OCI-LY7 (cell line): ENCODE measurements at regions not wholly inside any gene's neighbourhood (a gene's known extent, or its start where the extent isn't known, plus 50 kb on each side); places are given as distances from the start of the nearest gene placed in this dataset.

ENCODE experiments used
- BruUV-seq: library from RNA; stranded (reverse); fragments of 400-500 nt; replicated peaks from 2 replicates; lab custom pipeline; 2021; lab: Mats Ljungman, UMichigan
- CTCF ChIA-PET: fragments of 300-600 bp; sonication (Branson Sonifier 250); formaldehyde crosslinking; loops from one replicate; lab custom pipeline; 2022; ENCODE audit warnings: antibody characterized with exemption; ENCODE audit not compliant: unreplicated experiment; lab: Charles Lee
- POLR2A ChIA-PET: fragments of 300-600 bp; sonication (Branson Sonifier 250); formaldehyde crosslinking; loops from one replicate; lab custom pipeline; 2022; ENCODE audit warnings: antibody characterized with exemption; lab: Charles Lee
- DNase-seq: peaks from one replicate; pipeline ENCODE4 v3.0.0-alpha.2; 2015; ENCODE audit warnings: low spot score
- H2AFZ ChIP-seq: fragments of 200-600 bp; sonication (generic), shearing (Covaris generic); 2 replicates; pipeline ENCODE4 v1.6.1; 2014; ENCODE audit warnings: mild to moderate bottlenecking, antibody characterized with exemption, low read length, moderate library complexity
- H3K27ac ChIP-seq: fragments of 200-600 bp; sonication (generic); 2 replicates; pipeline ENCODE4 v1.5.1; 2014; ENCODE audit warnings: mixed run types, low read depth, mild to moderate bottlenecking, moderate library complexity, low read length, inconsistent platforms; ENCODE audit not compliant: poor library complexity, severe bottlenecking
- H3K36me3 ChIP-seq: fragments of 200-600 bp; sonication (generic); 2 replicates; pipeline ENCODE4 v1.6.1; 2014; ENCODE audit warnings: mild to moderate bottlenecking, antibody characterized with exemption, low read length, moderate library complexity, mixed read lengths; ENCODE audit not compliant: insufficient read depth
- H3K4me1 ChIP-seq: fragments of 200-600 bp; sonication (generic); 2 replicates; pipeline ENCODE4 v1.5.1; 2014; ENCODE audit warnings: mild to moderate bottlenecking, low read length; ENCODE audit not compliant: insufficient read depth, poor library complexity, severe bottlenecking
- H3K4me2 ChIP-seq: fragments of 200-600 bp; sonication (generic); 2 replicates; pipeline ENCODE4 v1.6.1; 2014; ENCODE audit warnings: mild to moderate bottlenecking, low read length
- H3K4me3 ChIP-seq: fragments of 200-600 bp; sonication (generic); 2 replicates; pipeline ENCODE4 v1.5.1; 2014; ENCODE audit warnings: mild to moderate bottlenecking, low read depth, low read length; ENCODE audit not compliant: poor library complexity, severe bottlenecking
- H3K79me2 ChIP-seq: fragments of 200-600 bp; sonication (generic); 2 replicates; pipeline ENCODE4 v1.6.1; 2016; ENCODE audit warnings: low read depth, mild to moderate bottlenecking, low read length, moderate library complexity, mixed read lengths; ENCODE audit not compliant: insufficient read depth
- H3K9me2 ChIP-seq: fragments of 200-600 bp; sonication (generic); 2 replicates; pipeline ENCODE4 v1.6.1; 2016; ENCODE audit warnings: mild to moderate bottlenecking, low read length, mixed read lengths; ENCODE audit not compliant: insufficient read depth
- H3K9me3 ChIP-seq: fragments of 200-600 bp; sonication (generic); 2 replicates; pipeline ENCODE4 v1.6.1; 2014; ENCODE audit warnings: mild to moderate bottlenecking, mixed run types, low read length, mixed read lengths
- H4K20me1 ChIP-seq: fragments of 200-600 bp; sonication (generic); 2 replicates; pipeline ENCODE4 v1.6.1; 2014; ENCODE audit warnings: mild to moderate bottlenecking, antibody characterized with exemption, low read length, moderate library complexity, mixed read lengths; ENCODE audit not compliant: insufficient read depth
- EZH2phosphoT487 ChIP-seq: fragments of 200-600 bp; sonication (generic); IDR thresholded peaks from 2 replicates; pipeline ENCODE4 v1.6.1; 2018; ENCODE audit warnings: low read depth, borderline replicate concordance, mild to moderate bottlenecking, mixed run types, antibody characterized with exemption, low read length, moderate library complexity, mixed read lengths
- intact Hi-C: fragments of 100-400 bp; cut with micrococcal nuclease; formaldehyde crosslinking; loops from one replicate; pipeline ENCODE4 v1.10.0; 2022; ENCODE audit not compliant: unreplicated experiment
- TF ChIP-seq, protein P1 (sequence below): fragments of 200-600 bp; sonication (generic); conservative IDR thresholded peaks from 2 replicates; pipeline ENCODE4 v1.5.1; 2014; ENCODE audit warnings: mild to moderate bottlenecking, antibody characterized with exemption, low read length, moderate library complexity, mixed read lengths

DNA sequence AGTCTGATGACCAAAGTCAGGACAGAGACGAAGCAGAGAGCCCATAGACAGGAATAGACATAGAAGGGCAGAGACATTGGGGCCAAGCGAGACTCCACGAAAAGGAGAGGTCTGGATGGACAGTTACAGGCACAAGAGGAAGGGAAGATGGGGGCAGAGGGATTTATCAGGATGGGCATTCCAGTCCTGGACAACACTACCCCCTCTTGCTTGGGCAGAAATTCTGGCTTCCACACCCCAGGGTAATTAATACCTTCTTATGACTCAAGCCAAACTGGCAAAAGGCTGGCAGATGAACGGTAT, 82.2 kb upstream of the MAFB start:
- no peaks in the 10 kb centered on the region for H3K79me2 ChIP-seq
- H4K20me1 ChIP-seq: no peaks in the 10 kb centered on the region
- H3K36me3 ChIP-seq: no peaks in the 10 kb centered on the region
- DNase-seq: no peak
- H3K27ac ChIP-seq: no peak overlapping the region
- no peak overlapping the region for H2AFZ ChIP-seq
- no peak for TF ChIP-seq EZH2phosphoT487
- TF ChIP-seq, protein P1, sequence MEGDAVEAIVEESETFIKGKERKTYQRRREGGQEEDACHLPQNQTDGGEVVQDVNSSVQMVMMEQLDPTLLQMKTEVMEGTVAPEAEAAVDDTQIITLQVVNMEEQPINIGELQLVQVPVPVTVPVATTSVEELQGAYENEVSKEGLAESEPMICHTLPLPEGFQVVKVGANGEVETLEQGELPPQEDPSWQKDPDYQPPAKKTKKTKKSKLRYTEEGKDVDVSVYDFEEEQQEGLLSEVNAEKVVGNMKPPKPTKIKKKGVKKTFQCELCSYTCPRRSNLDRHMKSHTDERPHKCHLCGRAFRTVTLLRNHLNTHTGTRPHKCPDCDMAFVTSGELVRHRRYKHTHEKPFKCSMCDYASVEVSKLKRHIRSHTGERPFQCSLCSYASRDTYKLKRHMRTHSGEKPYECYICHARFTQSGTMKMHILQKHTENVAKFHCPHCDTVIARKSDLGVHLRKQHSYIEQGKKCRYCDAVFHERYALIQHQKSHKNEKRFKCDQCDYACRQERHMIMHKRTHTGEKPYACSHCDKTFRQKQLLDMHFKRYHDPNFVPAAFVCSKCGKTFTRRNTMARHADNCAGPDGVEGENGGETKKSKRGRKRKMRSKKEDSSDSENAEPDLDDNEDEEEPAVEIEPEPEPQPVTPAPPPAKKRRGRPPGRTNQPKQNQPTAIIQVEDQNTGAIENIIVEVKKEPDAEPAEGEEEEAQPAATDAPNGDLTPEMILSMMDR: no peak
- intact Hi-C loops: no loop called here
- no peak overlapping the region for H3K4me2 ChIP-seq
- H3K9me3 ChIP-seq: no peaks in the 10 kb centered on the region
- H3K4me1 ChIP-seq: peaks cover 9% of the 10 kb centered on the region
- H3K4me3 ChIP-seq: no peak overlapping the region
- ChIA-PET CTCF (no interaction called here), POLR2A (no interaction called here)
- no TSS peak for BruUV-seq
- no peaks in the 10 kb centered on the region for H3K9me2 ChIP-seq

DNA sequence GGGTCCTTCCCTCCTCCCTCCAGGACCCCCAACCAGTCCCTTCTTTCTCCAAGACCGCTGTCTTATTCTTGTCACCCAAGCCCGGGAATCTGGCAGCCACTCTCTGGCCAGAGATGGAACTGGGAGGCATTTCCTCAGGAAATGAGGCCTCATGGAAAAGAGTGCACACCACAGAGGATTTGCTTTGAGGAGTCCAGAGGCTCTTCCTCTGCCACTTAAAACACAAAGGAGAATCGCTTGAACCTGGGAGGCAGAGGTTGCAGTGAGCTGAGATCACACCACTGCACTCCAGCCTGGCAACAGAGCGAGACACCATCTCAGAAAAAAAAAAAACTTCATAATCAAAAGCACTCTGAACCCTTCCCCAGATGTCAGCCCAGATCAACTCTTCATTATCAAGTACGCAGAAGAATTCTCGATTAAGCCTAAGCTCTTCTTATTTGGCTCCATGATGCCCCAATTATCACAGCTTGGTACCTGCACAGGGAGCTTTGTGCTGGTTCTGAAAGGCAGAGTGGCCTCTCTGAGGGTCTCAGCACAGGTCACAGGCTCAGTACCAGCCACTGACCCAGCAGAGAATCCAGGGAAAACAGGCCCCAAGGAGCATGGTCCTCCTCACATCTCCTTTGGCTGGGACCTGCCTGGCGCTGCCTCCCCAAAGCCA, 82.9 kb upstream of the MAFB start:
- intact Hi-C loops: no loop called here

DNA sequence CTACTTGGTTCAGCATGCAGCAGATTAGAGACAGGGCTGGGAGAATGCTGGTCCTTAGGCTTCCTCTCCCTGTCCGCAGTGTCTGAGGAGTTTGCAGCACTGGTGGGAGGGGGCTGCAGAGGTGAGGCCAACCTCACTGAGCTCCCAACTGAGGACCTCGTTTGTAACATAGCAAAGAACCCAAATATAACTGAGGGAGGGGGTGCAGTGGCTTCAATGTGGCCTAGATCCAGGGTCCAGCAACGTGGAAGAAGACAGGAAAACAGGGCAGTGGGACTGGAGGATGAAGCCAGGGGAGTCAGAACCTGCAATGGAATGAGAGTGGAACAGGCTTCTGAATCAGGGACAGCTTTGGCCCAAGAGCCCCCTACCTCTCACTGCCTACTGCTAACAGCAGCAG, 84.3 kb upstream of the MAFB start:
- no peak for DNase-seq
- no peak overlapping the region for H3K4me3 ChIP-seq
- H3K4me2 ChIP-seq: no peak overlapping the region
- H3K4me1 ChIP-seq: peaks cover 12% of the 10 kb centered on the region
- CTCF ChIA-PET: no interaction called here
- intact Hi-C loops: no loop called here
- H3K9me2 ChIP-seq: no peaks in the 10 kb centered on the region
- POLR2A ChIA-PET: interaction anchor here (0.7 to 1.0 kb wide), 2 partner anchors 30 to 557 kb away, joined by 3 read pairs; no protein-coding TSS in a partner anchor
- H4K20me1 ChIP-seq: no peaks in the 10 kb centered on the region
- no peak overlapping the region for H2AFZ ChIP-seq
- H3K9me3 ChIP-seq: no peaks in the 10 kb centered on the region
- H3K36me3 ChIP-seq: no peaks in the 10 kb centered on the region
- BruUV-seq: no TSS peak
- H3K79me2 ChIP-seq: no peaks in the 10 kb centered on the region
- no peak overlapping the region for H3K27ac ChIP-seq
- no peak for TF ChIP-seq EZH2phosphoT487
- TF ChIP-seq, protein P1: no peak

More for the DNA sequence above, 82.9 kb upstream of the MAFB start:
- no peak overlapping the region for H3K4me2 ChIP-seq
- H3K36me3 ChIP-seq: no peaks in the 10 kb centered on the region
- no peak overlapping the region for H2AFZ ChIP-seq
- no peaks in the 10 kb centered on the region for H3K9me3 ChIP-seq
- TF ChIP-seq, protein P1: no peak
- no peak for TF ChIP-seq EZH2phosphoT487
- H3K9me2 ChIP-seq: no peaks in the 10 kb centered on the region
- no TSS peak for BruUV-seq
- ChIA-PET CTCF (no interaction called here), POLR2A (interaction anchor here (0.7 kb wide), 1 partner anchor 17 kb away, joined by 3 read pairs; no protein-coding TSS in a partner anchor)
- H3K27ac ChIP-seq: no peak overlapping the region
- no peak overlapping the region for H3K4me3 ChIP-seq
- DNase-seq: no peak
- H4K20me1 ChIP-seq: no peaks in the 10 kb centered on the region
- peaks cover 4% of the 10 kb centered on the region for H3K4me1 ChIP-seq
- H3K79me2 ChIP-seq: no peaks in the 10 kb centered on the region
